Inferior parietal cortex (tissue), 1 donor: ENCODE measurements at regions not wholly inside any gene's neighbourhood (a gene's known extent, or its start where the extent isn't known, plus 50 kb on each side); places are given as distances from the start of the nearest gene placed in this dataset.
A peak's percentile ranks its signal among the peaks of the same experiment; 100 is the strongest.

ENCODE experiments used
- DNase-seq: peaks from one replicate; pipeline ENCODE4 v3.0.0-alpha.2; 2016; ENCODE audit errors: extremely low spot score

- no peak for DNase-seq
Measured at GRCh38 chr12:91316161-91316906, 133.7 kb upstream of the DCN start.

GRCh38 chr12:91311081-91311480 is 128.5 kb upstream of the DCN start:
- DNase-seq = no peak

GRCh38 chr12:91309450-91309849 is 126.8 kb upstream of the DCN start:
- DNase-seq = no peak

- DNase-seq = no peak
Measured at GRCh38 chr12:91307957-91308670, 125.5 kb upstream of the DCN start.

GRCh38 chr12:91290354-91290753 is 107.7 kb upstream of the DCN start:
- DNase-seq = no peak

GRCh38 chr12:91289906-91290305 is 107.3 kb upstream of the DCN start:
- no peak for DNase-seq

GRCh38 chr12:91289072-91289471 is 106.5 kb upstream of the DCN start:
- DNase-seq = no peak

GRCh38 chr12:91287753-91288152 is 105.1 kb upstream of the DCN start:
- no peak for DNase-seq

- no peak for DNase-seq
Measured at GRCh38 chr12:91278126-91278525, 95.5 kb upstream of the DCN start.

- no peak for DNase-seq
Measured at GRCh38 chr12:91276509-91276908, 93.9 kb upstream of the DCN start.

- no peak for DNase-seq
Measured at GRCh38 chr12:91275321-91275720, 92.7 kb upstream of the DCN start.

GRCh38 chr12:91274916-91275315 is 92.3 kb upstream of the DCN start:
- peak; percentile 48 for DNase-seq

- no peak for DNase-seq
Measured at GRCh38 chr12:91273560-91273959, 90.9 kb upstream of the DCN start.

GRCh38 chr12:91272461-91273063 is 89.9 kb upstream of the DCN start:
- DNase-seq = no peak

GRCh38 chr12:91271185-91271584 is 88.6 kb upstream of the DCN start:
- DNase-seq = no peak

- DNase-seq = no peak
Measured at GRCh38 chr12:91267039-91267438, 84.4 kb upstream of the DCN start.

GRCh38 chr12:91264178-91264577 is 81.6 kb upstream of the DCN start:
- DNase-seq = no peak

GRCh38 chr12:91261820-91262676 is 79.4 kb upstream of the DCN start:
- DNase-seq = no peak

- DNase-seq = no peak
Measured at GRCh38 chr12:91256411-91256810, 73.8 kb upstream of the DCN start.

GRCh38 chr12:91252341-91252740 is 69.7 kb upstream of the DCN start:
- no peak for DNase-seq

- DNase-seq = no peak
Measured at GRCh38 chr12:91250273-91250665, 67.7 kb upstream of the DCN start.
